NT2/D1 (cell line): ENCODE measurements at regions not wholly inside any gene's neighbourhood (a gene's known extent, or its start where the extent isn't known, plus 50 kb on each side); places are given as distances from the start of the nearest gene placed in this dataset.

Source experiments
- DNase-seq: peaks from one replicate; pipeline ENCODE4 v3.0.0-alpha.2; 2011; ENCODE audit warnings: low read depth, low spot score
- H3K27me3 ChIP-seq: 2 replicates; pipeline ENCODE4 v1.6.0; 2011; ENCODE audit warnings: mild to moderate bottlenecking; ENCODE audit not compliant: insufficient read length, insufficient read depth
- H3K36me3 ChIP-seq: 2 replicates; pipeline ENCODE4 v1.6.1; 2011; ENCODE audit warnings: mild to moderate bottlenecking, low read length, mixed read lengths; ENCODE audit not compliant: insufficient read depth, insufficient read length
- H3K4me1 ChIP-seq: 2 replicates; pipeline ENCODE4 v1.5.1; 2011; ENCODE audit not compliant: insufficient read depth, insufficient read length
- H3K4me3 ChIP-seq: 2 replicates; pipeline ENCODE4 v1.5.1; 2011; ENCODE audit warnings: low read depth; ENCODE audit not compliant: insufficient read length
- H3K9ac ChIP-seq: 2 replicates; pipeline ENCODE4 v1.6.0; 2011; ENCODE audit warnings: low read depth; ENCODE audit not compliant: insufficient read length
- H3K9me3 ChIP-seq: 2 replicates; pipeline ENCODE4 v1.5.1; 2011; ENCODE audit warnings: mild to moderate bottlenecking, low read length; ENCODE audit not compliant: insufficient read depth
- SUZ12 ChIP-seq: IDR thresholded peaks from 2 replicates; pipeline ENCODE4 v1.6.1; 2011; ENCODE audit not compliant: insufficient read length, insufficient read depth; ENCODE audit errors: extremely low read depth
- YY1 ChIP-seq: IDR thresholded peaks from 2 replicates; pipeline ENCODE4 v1.6.1; 2011; ENCODE audit not compliant: insufficient read length, insufficient read depth
- ZNF274 ChIP-seq: IDR thresholded peaks from 2 replicates; pipeline ENCODE4 v1.6.1; 2011; ENCODE audit warnings: mild to moderate bottlenecking, low read depth, low read length

DNA sequence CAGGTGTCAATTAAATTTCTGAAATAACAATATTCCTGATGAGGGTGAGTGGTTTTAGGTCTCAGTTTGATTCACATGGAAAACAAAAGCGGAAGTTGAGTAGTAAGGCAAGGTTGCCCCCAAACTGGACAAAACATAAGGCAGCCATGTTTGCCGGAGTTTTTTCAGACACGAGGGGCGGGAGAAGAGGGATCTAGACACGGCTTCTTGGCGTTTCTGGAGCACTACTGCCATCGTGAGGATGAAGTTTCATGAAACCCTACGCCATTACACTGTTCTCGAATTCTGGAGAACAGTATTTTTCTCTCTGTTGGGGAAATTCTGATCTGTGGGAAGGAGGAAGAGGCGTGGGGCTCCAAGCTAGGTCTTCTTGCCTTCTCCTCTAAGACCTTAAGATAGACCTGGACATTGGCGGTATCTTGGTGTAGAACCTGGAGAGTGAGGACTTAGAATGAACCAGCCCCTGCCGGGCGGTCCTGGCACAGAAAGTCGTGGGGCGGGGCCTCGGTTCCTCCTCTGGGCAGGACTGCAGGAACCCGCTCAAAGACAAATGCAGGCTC is 160.3 kb downstream of the OR13H1 start:
- no peak for DNase-seq
- Histone ChIP-seq H3K27me3 (no peaks in the 10 kb centered on the region), H3K4me3 (no peak overlapping the region), H3K9ac (no peak overlapping the region), H3K36me3 (peaks cover 2% of the 10 kb centered on the region), H3K9me3 (0 out of 2 replicates have a peak, but pooled peaks cover under 1% of the 10 kb centered on the region), H3K4me1 (no peaks in the 10 kb centered on the region)
- TF ChIP-seq YY1 = no peak
- TF ChIP-seq SUZ12 = no peak
- no peak for TF ChIP-seq ZNF274

DNA sequence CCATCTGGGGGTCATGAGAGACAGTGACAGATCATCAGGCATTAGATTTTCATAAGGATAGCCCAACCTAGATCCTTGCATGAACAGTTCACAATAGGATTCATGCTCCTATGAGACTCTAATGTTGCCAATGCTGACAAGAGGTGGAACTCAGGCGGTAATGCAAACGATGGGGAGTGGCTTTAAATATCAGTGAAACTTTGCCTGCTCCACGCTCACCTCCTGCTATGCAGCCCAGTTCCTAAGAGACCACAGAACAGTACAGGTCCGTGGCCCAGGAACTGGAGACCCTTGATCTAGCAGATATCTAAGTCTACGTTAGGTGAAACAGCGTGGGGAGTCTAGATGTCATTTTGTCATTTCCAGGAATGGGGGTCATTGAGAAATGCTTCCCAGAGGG is 165.7 kb downstream of the OR13H1 start:
- Histone ChIP-seq H3K27me3 (no peaks in the 10 kb centered on the region), H3K4me1 (no peaks in the 10 kb centered on the region), H3K4me3 (no peak overlapping the region), H3K9me3 (peaks cover 11% of the 10 kb centered on the region; the same call in 1 of the 2 replicates), H3K36me3 (peaks cover 5% of the 10 kb centered on the region), H3K9ac (no peak overlapping the region)
- no peak for DNase-seq
- no peak for TF ChIP-seq ZNF274
- no peak for TF ChIP-seq YY1
- TF ChIP-seq SUZ12 = no peak

DNA sequence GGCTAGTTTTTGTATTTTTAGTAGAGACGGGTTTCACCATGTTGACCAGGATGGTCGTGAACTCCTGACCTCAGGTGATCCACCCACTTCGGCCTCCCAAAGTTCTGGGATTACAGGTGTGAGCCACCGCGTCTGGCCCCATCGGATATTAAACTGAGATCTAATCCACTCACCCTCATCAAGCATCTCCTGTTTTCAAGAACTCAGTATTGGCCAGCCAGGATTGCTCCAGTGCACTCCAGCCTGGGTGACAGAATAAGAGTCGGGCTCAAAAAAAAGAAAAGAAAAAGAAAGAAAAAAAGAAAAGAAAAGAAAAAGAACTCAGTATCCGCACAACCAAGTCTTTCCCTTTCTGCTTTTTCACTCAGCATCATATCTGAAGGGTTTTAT is 167.6 kb downstream of the OR13H1 start:
- peaks cover 11% of the 10 kb centered on the region; the same call in 1 of the 2 replicates for H3K9me3 ChIP-seq
- no peak overlapping the region for H3K9ac ChIP-seq
- peaks cover 5% of the 10 kb centered on the region for H3K36me3 ChIP-seq
- no peak overlapping the region for H3K4me3 ChIP-seq
- TF ChIP-seq YY1 (no peak), ZNF274 (no peak), SUZ12 (no peak)
- H3K4me1 ChIP-seq = no peaks in the 10 kb centered on the region
- no peak for DNase-seq
- no peaks in the 10 kb centered on the region for H3K27me3 ChIP-seq

DNA sequence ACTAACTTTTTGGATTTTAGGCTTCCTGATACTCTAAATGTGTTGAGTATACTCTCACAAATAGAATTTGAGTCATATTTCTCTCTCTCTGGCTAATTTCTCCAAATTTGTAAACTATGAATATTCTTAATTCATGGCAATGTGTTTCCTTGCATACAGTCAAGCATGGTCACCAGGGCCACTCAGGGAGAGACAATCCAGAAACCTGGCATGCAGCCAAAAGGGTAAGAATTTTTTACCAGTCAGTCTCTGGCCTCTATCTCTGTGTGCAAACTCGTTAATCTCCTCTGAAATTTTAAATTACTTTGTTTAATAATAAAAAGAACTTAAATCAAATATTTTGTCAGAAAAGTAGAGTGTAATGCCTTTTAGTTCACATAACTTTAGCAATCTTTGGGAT is 179.8 kb downstream of the OR13H1 start:
- no peaks in the 10 kb centered on the region for H3K4me1 ChIP-seq
- H3K36me3 ChIP-seq = no peaks in the 10 kb centered on the region
- H3K4me3 ChIP-seq = no peak overlapping the region
- TF ChIP-seq ZNF274 (no peak), SUZ12 (no peak), YY1 (no peak)
- peaks cover 7% of the 10 kb centered on the region; the same call in 1 of the 2 replicates for H3K9me3 ChIP-seq
- H3K9ac ChIP-seq = no peak overlapping the region
- no peaks in the 10 kb centered on the region for H3K27me3 ChIP-seq
- no peak for DNase-seq

DNA sequence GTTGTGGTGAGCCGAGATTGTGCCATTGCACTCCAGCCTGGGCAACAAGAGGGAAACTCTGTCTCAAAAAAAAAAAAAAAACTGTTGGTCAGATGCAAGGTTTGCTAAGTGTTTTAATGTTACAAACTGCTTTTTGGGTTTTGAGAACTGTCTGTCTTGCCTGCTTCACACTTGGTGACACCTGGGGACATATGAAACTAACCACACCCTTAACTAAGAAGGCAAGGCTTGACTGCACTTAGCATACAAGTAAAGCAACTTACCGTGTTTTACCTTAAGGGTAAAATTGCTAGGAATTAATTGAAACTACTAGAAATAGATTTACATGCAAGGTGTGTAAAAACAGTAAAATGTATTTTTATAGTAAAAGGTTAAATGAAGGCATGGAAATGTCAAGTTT is 180.4 kb downstream of the OR13H1 start:
- Histone ChIP-seq H3K4me1 (no peaks in the 10 kb centered on the region), H3K27me3 (no peaks in the 10 kb centered on the region), H3K9me3 (peaks cover 7% of the 10 kb centered on the region; the same call in 1 of the 2 replicates), H3K36me3 (no peaks in the 10 kb centered on the region), H3K9ac (no peak overlapping the region), H3K4me3 (no peak overlapping the region)
- TF ChIP-seq ZNF274 = no peak
- no peak for TF ChIP-seq SUZ12
- no peak for TF ChIP-seq YY1
- DNase-seq = no peak

DNA sequence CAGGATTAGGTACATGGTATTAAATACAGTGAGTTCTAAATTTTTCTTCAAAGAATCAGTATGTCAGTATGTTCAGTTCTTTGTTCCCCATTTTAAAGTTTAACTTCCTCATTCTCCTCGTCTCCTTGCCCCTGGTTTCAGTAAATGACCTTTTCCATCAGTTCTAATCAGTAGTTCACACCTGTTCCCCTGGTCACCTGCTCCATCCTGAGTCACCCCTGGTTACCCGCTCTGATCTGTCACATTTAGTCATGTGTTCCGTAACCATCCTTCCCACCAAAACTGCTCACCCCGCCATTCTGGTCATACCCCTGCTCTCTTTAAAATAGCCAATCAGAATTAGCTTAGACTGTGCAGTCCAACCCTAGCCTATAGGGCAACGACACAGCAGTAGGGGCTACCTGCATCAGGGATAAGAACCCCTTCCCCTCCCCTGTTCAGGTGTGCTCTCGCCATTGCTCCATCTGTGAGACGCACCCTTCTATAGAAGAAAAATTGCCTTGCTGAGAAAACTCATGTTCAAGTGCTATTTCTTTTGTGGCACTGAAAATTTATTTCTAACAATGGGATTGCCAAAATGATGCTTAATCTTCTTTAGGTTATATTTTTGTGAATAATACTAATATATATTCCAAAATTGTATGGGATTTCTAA is 181.3 kb downstream of the OR13H1 start:
- H3K36me3 ChIP-seq = no peaks in the 10 kb centered on the region
- H3K4me1 ChIP-seq = no peaks in the 10 kb centered on the region
- TF ChIP-seq YY1 = no peak
- no peak for TF ChIP-seq ZNF274
- no peak for TF ChIP-seq SUZ12
- no peak overlapping the region for H3K4me3 ChIP-seq
- peaks cover 7% of the 10 kb centered on the region; the same call in 1 of the 2 replicates for H3K9me3 ChIP-seq
- no peak overlapping the region for H3K9ac ChIP-seq
- DNase-seq = no peak
- H3K27me3 ChIP-seq = no peaks in the 10 kb centered on the region

DNA sequence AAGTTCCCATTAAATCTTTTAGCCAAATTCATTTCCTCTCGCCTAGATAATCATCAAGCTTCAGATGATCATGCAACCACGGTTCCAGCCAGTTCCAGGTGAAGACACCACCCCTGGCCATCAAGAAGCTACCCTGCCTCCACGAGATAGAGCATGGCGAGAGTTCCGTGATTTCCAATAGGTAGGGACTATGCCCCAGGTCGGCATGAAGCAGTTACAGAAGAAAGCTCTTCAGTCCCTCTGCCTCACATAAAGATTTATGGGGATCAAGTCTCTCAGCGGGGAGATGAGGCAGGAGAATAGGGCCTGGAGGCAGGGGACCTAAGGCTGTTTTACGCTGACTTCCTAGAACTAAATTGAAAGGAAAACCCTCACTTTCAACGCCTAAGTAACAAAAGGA is 183.9 kb downstream of the OR13H1 start:
- Histone ChIP-seq H3K36me3 (no peaks in the 10 kb centered on the region), H3K9ac (no peak overlapping the region), H3K4me1 (no peaks in the 10 kb centered on the region), H3K4me3 (no peak overlapping the region), H3K9me3 (peaks cover 7% of the 10 kb centered on the region; the same call in 1 of the 2 replicates), H3K27me3 (no peaks in the 10 kb centered on the region)
- no peak for TF ChIP-seq SUZ12
- no peak for DNase-seq
